Hippocampal formation (tissue), 2 donors: ENCODE measurements at regions not wholly inside any gene's neighbourhood (a gene's known extent, or its start where the extent isn't known, plus 50 kb on each side); places are given as distances from the start of the nearest gene placed in this dataset.
A peak's percentile ranks its signal among the peaks of the same experiment; 100 is the strongest.

Experiments used
- DNase-seq, 2 donors: peaks; one replicate each; lab custom pipeline; 2025; lab: John Stamatoyannopoulos, UW

DNA sequence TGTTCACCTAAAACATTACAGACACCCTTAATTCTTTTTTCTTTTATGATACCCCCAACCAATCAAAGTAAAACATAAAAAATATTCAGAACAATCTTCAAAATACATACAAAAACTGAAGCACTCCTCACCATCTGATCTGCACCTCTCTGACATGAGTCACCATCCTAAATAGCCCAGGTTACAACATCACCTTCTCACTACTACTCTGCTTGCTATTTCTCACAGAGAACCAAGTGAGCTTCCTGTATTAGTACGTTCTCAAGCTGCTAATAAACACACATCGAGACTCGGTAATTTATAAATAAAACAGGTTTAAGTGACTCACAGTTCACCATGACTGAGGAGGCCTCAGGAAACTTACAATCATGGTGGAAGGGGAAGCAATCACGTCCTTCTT lies 183.5 kb downstream of the CBLN2 start:
- DNase-seq: no peak

DNA sequence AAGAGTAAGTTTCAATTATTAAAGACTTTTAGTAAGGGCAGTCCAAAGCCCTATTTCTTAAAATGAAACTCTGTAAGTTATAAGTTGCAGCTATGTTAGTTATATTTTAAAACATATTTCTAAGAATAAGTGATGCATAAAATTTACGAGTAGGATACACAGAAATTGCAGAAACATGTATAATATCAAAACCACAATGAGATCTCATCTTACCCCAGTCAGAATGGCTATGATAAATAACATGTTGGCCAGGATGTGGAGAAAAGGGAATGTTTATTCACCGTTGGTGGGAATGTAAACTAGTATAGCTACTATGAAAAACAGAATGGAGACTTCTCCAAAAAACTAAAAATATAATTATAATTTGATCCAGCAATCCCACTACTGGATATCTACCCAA lies 201.2 kb downstream of the CBLN2 start:
- no peak for DNase-seq

DNA sequence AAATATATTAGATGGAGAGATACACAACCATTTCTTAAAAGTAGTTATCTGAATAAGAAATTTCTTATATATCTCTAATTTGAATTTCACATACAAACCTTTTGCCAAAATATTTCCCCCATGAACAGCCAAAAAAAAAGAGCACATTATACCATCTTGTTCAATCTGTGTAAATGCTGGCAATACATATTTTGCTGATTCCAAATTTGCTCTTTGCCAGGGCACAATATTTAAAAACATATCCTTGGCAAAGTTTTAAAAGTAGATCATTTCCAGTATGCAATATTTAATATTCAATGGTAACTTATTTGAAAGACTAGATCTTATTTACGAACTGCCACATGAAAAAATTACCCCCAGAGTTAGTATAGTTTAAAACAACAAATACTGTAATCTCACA lies 204.2 kb downstream of the CBLN2 start:
- DNase-seq: no peak

DNA sequence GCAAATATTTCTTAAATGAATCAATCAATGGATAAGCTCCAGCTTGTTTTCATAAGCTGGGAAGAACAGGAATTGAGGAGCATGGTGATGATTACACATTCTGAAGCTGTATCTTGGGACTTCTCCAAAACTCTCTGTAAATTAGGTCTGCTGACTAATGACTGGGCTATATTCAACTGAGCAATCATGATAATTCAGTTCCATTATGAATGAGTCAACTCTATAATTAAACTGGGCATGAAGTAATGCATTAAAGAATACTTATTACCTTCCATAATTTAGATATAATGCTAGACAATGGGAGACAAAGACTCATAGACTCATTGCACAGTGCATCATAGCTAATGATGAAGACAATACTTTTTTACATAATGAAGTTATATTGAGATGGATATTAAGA lies 207.4 kb downstream of the CBLN2 start:
- DNase-seq: no peak

DNA sequence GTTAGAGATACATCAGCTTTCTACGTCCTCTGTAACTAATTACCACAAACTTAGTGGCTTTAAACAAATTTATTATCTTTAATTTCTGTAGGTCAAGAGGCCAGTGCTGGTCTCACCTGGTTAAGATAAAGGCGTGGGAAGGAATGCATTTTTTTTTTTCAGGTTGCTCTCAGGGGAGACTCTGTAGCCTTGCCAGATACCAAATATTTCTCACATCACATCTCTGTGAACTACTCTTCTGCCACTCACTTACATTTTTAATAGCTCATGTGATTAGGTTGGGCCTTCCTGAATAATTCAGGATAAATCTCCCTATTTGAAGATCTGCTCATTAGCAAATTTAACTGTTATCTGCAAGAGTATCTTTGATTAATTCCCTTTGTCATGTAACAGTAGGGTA lies 214.6 kb downstream of the CBLN2 start:
- DNase-seq: no peak

DNA sequence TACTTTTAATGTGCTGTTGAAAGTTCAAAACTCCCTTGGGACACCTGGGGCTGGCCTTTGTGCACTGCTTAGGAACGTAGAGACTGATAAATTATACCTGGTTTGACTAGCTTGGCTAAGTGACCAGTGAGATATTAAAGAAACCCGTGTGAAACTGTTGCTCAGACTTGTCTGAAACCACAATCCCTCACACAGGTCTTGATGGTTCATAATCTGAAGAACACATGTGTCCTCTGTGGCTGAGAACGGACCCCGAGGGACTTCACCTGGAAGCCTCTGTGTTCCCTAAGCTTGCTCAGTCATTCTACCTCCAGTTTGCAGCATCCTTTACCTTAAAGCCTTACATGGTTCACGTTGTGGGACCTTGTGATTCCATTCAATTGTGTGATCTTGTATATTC lies 218.8 kb downstream of the CBLN2 start:
- no peak for DNase-seq

DNA sequence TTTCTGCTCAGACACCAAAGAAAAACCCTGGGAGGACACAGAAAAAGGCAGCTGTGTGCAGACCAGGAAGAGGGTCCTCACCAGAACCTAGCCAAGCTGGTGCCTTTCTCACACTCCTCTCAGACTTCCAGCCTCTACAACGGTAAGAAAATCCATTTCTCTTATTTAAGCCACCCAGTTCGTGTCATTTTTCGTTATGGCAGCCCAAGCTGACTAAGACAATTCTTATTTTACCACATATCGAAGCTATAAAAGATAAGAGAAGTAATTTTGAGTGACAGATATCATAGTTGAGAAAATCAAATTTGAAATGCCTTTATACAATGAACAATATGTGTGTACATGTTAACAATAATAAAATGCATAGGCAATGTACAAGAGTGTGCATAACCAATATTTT lies 219.5 kb downstream of the CBLN2 start:
- DNase-seq: no peak

DNA sequence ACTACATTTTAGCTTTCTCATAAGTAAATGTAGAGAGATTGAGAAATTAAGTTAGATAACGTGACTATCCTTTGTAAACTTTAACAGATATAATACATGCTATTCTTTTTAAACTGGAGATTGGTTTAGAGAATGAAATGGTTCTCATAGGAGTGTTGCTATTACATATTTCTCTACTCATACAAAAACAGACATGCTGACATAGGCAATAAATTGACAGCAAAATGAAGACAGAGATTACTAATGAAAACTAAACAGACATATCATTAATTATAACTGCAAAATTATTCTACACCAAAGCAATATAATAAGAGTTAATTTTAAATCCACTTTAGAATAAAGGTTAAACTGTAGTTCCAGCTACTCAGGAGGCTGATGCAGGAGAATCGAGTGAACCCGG lies 227.6 kb downstream of the CBLN2 start:
- no peak for DNase-seq

DNA sequence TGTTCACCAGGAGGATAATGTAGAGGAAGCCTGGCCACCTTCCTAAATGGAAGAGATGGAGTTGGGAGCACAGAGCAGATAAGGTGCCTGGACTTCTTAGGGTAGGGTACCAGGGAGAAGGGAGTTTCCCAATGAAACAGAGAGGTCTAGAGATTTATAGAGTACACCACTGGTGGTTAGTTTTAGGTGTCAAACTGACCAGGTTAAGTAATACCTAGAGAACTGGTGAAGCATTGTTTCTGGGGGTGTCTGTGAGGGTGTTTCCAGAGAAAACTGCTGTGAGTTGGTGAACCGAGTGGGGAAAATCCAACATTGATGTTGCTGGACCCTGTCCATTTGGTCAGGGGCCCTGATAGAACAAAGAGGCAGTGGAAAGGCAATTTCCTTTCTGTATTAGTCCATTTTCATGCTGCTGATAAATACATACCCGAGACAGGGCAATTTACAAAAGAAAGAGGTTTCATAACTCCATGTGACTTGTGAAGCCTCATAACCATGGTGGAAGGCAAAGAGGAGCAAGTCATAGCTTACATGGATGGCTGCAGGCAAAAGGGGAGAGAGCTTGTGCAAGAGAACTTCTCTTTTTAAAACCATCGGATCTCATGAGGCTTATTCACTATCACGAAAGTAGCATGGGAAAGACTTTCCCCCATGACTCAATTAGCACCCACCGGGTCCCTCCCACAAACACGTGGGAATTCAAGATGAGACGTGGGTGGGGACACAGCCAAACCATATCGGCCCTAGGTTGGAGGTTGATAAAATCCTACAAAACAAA lies 260.8 kb downstream of the CBLN2 start:
- DNase-seq: no peak

DNA sequence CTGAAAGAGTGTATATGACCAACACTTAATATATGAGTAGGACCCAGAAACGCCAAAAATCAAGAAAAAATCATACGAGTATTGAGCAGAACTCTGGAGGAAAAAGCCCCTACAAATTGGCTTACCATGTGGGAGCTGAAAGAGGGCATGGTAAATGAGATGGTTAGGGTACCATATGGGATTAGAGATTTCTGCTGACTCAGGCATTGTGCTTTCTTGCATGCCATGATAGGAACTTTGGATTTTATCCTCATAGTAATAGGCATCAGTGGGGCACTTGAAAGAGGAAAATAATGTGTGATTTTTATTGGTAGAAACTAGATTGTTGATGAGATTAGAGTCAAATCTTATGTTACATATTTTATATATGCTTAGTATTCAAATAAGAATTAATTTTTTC lies 271.1 kb downstream of the CBLN2 start:
- no peak for DNase-seq

DNA sequence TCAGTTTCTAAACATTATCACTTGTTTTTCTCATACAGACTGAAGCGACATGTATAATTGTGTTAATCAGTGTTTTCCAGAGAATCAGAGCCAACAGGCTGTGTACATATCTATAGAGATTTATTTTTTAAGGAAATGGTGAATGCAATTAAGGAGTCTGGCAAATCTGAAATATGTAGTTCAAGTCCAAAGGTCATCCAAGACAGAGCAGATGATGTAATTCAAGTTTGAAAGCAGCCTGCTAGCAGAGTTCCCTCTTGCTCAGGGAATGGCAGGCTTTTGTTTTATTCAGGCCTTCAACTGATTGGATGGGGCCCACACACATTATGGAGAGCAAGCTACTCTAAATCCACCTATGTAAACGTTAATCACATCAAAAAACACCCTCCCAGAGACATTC lies 282.6 kb downstream of the CBLN2 start:
- no peak for DNase-seq

DNA sequence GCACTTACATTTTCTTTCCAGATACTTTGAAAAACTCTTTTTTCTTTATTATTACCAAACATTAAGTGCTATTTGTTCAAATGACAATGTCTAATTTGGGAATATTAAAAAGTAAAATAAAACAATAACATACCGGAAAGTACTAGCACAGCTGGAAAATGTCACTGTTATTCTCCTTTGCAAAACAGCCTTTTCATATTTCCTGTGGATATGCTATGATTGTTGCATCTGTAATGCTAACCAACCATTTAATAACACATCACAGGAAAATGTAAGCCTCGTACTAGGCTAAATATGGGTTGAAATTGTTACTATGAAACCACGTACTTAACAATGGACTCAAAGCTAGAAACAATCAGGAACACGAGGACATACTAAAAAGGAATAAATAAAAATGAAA lies 298.1 kb downstream of the CBLN2 start:
- DNase-seq: no peak

DNA sequence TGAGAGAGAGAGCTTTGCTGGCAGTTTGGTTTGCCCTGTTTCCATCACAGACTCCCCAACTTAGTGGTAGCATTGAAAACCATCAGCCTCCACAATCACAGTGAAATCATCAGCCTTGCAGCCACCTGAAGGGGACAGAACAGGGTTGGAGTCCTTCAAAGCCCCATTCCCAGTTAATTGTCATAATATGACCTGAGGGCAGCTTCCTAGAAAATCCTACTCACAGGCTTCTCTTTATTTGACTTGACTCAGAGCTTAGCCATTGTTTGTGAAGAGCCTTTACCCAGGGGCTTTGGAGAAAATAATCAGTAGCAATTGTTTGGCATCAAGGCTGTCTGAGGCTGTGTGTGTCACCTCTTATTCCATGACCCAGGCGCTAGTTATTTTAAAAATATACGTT lies 308.7 kb downstream of the CBLN2 start:
- no peak for DNase-seq

DNA sequence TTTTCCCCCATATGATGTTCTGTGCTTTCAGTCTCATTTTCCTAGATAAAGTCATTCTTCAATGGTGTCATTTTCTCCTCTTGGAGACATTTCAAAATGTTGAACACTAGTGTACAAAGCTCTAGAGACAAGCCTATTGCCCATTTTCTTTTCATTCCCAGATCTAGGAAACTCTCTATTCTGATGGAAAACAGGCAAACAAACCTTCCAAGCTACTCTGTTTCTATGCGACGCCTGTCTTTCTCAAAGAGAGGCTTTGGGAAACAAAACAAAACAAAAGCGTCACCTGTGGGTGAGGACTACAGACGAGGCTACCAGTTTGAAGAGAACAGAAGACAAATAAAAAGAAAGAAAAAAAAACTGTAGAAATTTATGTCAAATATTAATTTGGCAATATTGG lies 311.0 kb downstream of the CBLN2 start:
- peak in 1 of 2 donors; percentile 1 for DNase-seq

DNA sequence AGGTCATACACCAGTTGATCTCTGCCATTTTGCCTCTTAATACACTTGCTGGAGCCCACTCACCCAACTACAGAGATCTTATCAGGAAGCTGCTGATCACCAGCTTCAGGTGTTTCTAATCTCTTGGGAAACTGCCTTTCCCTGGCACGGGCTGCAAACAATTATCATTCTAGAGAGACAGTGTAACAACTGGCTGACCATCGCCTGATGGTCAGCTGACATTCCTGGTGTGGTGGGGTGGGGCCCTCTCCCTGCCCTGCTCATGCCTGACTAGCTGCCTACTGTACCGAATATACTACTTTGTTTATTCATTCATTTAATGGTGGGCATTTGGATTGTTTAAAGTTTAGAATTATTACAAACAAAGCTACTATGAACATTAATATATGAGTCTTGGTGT lies 311.5 kb downstream of the CBLN2 start:
- DNase-seq: no peak

DNA sequence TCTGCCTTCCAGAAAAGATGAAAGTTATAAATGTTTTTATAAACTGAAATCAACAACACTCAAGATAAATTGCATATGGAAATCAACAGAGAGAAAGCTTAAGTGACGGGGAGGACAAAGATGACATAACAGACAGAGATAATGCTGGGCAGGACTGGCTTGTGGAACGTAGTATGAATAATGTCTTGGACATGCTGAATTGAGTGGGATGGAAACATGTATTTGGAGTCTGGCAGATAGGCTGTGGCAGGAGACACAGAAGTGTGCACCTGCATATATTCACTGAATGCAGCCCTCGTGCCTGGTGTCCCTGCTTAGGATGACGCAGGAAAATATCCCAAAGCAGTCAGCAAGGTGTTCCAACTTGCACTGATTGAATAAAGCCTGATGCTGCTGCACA lies 318.2 kb downstream of the CBLN2 start:
- no peak for DNase-seq

DNA sequence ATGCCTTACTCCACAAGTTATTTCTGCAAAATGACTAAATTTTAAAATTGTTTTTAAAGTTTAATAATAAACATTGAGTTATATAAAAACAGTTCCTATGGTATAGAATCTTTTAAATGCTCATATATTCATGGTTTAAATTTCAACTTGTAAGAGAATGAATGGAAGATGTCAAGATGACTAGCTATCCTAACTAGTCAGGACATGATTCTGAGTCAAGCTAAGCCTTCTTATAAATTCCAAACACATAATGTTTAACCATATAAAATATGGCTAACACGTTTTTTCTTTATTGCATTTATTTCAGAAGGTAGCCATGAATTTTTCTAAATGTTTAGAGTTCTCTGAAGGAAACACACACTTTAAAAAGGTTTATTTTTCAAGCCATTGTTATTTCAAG lies 320.4 kb downstream of the CBLN2 start:
- no peak for DNase-seq

DNA sequence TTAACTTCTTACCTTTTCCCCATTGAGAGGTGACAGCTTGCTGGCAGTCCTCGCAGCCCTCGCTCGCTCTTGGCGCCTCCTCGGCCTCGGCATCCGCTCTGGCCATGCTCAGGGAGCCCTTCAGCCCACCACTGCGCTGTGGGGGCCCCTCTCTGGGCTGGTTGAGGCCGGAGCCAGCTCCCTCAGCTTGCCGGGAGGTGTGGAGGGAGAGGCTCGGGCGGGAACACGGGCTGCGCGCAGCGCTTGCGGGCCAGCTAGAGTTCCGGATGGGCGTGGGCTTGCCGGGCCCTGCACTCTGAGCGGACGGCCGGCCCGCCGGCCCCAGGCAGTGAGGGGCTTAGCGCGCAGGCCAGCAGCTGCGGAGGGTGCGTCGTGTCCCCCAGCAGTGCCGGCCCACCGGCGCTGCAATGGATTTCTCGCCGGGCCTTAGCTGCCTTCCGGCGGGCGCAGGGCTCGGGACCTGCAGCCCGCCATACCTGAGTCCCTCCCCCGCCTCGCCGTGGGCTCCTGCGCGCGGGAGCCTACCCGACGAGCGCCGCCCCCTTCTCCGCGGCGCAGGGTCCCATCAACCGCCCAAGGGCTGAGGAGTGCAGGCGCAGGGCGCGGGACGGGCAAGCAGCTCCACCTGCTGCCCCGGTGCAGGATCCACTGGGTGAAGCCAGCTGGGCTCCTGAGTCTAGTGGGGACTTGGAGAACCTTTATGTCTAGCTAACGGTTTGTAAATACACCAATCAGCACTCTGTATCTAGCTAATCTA lies 335.0 kb downstream of the CBLN2 start:
- DNase-seq: no peak

DNA sequence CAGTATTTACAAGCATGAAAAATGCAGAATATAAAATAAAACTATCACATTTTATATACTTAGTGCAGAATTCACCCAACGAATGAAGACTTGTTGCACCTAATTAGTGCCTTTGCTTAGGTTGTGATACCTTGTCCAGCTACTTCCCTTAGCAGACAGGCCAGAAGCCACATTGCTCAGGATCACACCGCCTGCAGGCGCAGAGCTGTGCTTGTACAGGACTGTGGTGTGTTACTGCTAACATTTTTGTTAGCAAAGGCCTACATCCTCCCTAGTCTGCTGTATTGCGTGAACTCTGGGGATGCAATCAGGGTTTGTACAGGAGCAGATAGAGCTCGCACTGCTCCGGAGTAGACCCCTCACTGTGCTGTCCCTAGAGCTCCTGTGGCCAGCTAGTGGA lies 336.9 kb downstream of the CBLN2 start:
- DNase-seq: no peak

DNA sequence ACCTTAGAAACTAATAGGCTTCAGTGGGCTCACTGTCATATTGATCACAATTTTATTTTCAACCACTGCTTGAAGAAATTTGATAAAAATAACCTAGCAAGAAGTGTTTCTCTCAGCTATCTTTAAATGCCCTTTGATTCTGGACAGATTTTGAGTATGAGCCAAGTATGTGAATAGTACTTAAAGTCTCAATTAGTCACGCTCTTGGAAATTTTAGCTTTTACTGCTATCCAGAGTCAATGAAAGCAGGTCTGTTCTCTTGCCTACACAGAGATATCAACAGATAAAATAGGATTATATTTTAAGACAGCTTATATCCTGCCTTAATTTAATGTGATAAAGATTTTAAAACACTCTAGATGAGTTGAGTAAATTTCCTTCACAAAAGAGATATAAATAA lies 337.3 kb downstream of the CBLN2 start:
- DNase-seq: no peak

DNA sequence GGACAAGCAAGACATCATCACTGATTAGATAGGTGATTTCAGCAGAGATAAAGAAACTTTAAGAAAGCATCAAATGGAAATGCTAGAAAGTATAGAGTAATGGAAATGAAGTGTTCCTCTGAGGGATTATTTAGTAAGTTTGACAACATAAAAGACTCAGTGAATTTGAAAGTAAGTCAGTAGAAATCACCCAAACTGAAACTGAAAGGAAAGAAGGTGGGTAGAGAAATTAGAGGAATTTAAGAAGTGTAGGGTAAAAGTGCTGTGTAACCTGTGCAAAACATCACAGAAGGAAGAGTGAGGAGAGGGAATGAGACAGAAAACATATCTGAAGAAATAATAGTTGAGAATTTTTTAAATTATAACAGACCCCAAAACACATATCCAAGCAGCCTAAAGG lies 343.1 kb downstream of the CBLN2 start:
- no peak for DNase-seq

DNA sequence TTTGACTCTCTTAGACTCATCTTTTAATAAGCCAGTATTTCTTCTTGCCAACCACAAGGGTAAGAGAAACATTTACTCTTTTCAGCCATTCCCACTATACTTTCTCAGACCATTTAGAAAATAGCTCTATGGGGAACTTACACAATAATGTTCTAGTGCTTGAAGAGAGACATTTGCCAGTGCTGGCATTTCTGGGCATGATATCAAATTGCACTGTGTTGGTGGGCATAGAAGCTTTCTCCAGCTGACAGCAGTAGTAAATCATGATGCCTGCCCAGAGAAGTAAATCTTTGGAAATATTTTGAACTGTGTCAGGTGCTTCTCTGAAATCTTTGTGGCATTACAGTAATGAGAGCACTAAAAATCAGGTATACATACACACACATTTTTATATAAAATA lies 346.6 kb downstream of the CBLN2 start:
- no peak for DNase-seq

DNA sequence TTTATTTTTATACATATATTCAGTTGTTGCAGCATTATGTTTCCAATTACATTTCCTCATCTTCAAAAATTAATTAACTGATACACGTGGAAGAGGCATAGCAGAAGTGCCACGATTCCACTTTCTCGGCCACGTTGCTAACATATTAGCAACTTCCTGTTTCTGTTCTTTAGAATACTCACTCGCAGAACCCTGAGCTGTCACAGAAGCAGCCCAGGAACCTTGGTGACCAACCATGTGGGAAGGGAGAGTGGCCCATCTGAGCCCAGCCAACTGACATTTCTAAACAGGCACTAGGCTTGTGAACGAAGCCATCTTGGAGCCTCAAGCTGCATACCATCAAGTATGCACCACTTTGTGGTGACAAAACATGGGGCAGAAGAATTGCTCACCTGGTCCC lies 350.1 kb downstream of the CBLN2 start:
- DNase-seq: no peak

DNA sequence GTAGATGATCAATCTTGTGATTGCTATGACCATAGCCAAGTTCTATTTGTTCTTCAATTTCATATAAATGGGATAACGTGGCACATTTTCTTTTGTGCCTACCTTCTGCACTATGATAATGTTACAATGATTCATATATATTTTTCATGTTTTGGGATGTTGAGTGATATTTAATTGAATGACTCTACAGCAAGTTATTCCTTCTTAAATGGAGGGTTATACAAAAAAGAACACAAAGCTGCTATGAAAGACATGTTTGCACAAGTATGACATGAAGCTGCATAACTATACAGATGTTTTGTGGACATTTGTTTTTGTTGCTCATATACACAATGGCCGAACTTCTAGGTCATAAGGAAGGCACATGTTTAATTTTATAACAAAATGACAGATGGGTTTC lies 356.2 kb downstream of the CBLN2 start:
- no peak for DNase-seq
